HK-2 (cell line): ENCODE measurements at regions not wholly inside any gene's neighbourhood (a gene's known extent, or its start where the extent isn't known, plus 50 kb on each side); places are given as distances from the start of the nearest gene placed in this dataset.
"Not testable (repeated sequence)": the region's sequence is repeated elsewhere in the genome, so short reads cannot be mapped to it uniquely, and the experiment has no call there.

ENCODE experiments used
- DNase-seq: peaks from one replicate; pipeline ENCODE4 v3.0.0-alpha.2; 2018; ENCODE audit not compliant: unreplicated experiment

- not testable (repeated sequence) for DNase-seq
These were observed 111.4 kb downstream of the CCDC74A start for GRCh38 chr2:131639001-131639620.

DNA sequence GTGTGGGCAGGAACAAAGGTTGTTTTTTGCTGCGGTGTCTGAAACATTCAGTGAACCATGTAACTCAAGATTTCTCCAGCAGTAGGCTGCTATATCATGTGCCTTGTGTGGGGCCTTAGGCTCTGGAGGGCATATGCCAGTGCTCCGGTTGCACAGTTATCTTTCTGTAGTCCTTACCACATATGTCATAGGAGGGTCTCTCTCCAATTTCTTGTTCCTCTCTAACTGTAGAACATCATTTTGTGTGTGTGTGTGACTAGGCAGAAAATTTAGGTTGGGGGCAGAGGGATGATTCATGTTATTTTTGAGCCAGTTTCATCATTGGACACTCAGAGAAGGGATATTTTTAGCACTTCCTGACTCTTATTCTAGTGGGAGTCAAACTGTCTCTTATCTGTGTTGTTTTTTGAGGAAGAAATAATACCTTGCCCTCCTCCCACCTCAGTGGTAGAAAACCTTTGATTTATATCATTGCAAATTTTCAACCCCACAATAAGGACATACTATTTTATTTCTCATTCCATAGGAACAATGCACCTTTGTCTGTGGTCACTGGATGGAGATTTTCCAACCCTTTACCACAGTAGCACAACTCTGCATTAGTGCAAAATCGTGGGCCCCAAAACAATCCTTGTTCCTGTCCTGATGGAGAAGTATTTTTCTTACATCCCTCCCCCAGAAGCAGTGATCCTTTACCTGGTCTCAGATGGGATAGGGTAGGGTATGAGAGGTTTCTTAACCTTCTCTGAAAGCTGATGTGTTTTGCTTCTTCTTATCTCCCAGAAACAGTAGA, 113.9 kb downstream of the CCDC74A start:
- no peak for DNase-seq

GRCh38 chr2:131643180-131643579, 115.5 kb downstream of the CCDC74A start:
- not testable (repeated sequence) for DNase-seq

DNA sequence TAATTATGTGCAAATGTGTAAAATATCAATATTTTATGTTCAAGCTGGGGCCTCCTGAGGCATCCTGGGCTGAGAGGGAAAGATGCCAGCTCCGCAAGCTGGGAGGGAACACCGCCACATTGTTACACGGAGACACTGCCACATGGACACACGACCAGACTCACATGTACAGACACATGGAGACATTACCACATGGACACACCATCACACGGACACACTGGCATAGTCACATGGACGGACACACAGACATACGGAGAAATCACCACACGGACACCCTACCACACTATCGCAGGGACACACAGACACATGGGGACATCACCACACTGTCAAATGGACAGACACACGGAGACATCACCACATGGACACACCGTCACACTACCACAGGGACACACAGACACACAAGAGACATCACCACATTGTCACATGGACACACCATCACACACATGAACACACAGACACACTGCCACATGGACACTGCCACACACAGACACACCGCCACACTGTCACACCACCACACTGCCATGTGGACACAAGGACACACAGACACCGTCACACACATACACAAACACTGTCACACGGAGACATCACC, 117.6 kb downstream of the CCDC74A start:
- DNase-seq: no peak

DNA sequence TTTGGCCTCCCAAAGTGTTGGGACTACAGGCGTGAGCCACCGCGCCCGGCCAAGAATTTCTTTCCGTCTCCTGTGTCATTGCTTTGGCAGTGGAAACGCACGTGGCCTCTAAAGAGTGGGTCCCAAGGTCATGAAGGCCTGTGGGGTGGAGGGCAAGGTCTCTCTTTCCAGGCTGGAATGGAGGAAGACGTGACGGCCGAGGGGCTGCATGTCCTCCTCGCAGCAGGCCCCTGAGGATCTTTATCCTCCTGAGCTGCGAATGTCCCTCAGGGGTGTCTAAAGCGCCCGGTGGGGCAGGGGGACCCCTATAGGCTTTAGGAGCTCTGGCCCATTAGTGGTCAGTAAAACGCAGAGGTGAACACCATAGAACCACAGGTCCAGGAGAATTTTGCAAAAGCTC, 118.5 kb downstream of the CCDC74A start:
- not testable (repeated sequence) for DNase-seq

DNA sequence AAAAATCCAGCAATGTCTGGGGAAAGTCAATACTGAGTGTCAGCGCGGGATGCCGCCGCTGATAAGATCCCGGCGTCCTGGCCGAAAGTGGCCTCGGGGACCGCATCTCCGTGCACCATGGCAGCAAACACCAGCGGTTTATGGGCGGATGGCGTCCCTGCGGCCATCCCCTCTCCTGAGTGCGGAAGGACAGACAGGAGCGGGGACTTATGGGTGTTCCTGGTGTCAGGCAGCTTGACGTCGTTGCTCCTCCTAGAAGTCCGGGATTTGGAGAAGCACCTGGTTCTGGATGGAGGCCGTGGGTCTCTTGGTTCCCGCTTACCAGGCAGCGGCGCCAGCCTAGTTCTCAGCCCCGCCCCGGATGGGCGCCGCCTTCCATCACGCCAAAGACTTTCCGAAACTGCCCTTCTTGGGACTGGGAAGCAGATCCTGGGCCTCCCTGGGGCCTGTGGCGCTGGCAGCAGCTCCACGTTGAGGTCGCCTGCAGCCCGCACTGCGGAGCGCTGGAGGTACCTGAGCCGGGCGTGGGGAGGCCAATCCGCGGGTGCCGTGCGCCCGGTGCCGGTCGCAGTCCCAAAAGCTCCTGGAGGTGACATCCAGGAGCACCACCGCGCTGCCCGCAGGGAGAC, 119.1 kb downstream of the CCDC74A start:
- DNase-seq: no peak

DNA sequence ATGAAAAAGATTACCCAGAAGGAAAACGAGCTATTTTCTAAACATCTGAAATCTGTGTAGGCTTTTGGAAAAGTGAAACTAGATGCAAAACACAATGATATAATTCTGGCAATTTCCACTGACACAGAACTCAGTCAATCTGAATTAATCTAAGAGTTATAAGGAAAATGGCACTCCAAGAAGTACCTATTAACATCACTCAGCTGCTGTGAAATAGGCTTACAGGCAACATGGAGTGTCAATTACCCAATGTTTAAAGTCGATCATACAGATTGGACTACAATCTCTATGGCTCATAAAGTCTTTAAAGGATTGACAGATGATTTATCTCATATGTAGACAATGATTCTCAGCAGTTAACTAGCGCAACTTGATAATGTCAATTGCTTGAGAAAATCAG, 120.9 kb downstream of the CCDC74A start:
- DNase-seq: not testable (repeated sequence)

GRCh38 chr2:131652246-131652645, 124.6 kb downstream of the CCDC74A start:
- not testable (repeated sequence) for DNase-seq

DNA sequence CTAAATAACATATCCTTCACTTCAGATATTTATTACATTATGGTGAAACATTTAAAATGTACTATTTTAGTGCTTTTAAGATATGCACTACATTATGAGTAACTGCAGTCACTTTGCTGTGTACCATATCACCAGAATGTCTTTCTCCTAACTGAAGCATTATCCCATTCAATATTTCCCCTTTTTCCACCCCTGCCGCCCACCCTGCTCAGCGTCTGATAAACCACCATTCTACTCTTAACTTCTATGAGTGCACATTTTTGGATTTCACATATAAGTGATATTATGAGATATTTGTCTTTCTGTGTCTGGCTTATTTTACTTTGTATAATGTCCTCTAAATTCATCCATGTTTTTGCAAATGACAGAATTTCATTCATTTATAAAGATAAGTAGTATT, 126.4 kb downstream of the CCDC74A start:
- not testable (repeated sequence) for DNase-seq

DNA sequence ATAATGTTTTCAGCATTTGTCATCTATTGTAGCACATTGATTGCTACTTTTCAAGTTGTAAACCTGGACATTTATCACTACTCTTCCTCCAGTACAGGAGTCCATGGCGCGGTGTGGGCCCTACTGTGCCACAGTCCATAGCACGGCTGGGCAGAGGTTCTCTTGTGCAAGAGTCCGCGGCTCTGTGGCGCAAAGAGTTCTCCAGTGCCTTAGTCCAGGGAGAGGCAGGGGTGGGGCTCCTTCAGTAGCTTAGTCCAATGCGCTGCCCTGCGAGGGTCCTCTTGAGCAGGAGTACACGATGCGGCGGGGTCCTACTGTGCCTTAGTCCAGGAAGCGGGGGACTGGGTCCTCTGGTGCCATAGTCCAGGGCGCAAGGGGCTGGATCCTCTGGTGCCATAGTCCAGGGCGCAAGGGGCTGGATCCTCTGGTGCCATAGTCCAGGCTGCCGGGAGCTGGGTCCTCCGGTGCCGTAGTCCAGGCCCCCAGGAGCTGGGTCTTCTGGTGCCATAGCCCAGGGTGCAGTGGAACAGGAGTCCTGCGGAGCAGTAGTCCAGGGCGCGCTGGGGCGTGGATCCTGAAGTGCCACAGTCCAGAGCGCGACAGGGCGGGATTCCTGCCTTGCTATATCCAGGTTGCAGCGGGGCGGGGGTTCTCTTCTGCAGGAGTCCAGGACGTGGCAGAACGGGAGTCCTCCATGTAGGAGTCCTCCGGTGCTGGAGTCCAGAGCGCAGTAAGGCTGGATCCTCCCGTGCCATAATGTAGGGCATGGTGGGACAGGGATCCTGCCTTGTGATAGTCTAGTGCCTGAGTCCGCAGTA, 129.3 kb downstream of the CCDC74A start:
- DNase-seq: no peak

DNA sequence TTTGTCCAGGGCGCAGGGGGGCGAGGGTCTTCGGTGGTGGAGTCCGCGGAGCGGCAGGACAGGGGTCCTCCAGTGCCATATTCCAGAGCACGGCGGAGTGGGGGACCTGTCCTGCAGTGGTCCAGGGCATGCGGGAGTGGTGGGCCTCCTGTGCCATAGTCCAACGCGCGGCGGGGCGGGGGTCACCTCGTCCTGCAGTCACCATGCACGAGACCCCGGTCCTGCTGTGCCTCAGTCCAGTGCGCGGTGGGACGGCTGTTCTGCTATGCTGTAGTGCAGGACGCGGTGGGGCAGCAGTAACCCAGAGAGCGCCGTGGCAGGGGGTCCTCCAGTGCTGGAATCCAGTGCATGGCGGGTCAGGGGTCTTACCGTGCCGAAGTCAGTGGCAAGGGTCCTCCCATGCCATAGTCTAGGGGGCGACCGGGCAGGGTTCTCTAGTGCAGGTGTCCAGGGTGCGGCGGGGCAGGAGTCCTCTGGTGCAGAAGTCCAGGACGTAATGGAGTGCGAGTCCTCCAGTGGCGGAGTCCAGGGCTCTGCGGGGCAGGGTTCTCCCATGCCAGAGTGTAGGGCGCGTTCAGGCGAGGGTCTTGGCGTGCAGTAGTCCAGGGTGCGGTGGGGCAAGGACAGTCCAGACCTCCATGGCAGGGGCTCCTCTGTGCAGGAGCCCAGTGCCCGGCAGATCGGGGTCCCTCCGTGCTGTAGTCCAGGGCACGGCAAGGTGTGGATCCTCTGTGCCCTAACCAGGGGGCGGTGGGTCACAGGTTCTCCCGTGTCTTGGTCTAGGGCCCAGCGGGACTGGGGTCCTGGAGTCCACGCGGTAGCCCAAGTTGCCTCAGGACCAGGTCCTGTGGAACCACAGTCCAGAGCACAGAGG, 130.4 kb downstream of the CCDC74A start:
- DNase-seq: no peak

- DNase-seq: no peak
These were observed 131.1 kb downstream of the CCDC74A start for GRCh38 chr2:131658769-131659131.

DNA sequence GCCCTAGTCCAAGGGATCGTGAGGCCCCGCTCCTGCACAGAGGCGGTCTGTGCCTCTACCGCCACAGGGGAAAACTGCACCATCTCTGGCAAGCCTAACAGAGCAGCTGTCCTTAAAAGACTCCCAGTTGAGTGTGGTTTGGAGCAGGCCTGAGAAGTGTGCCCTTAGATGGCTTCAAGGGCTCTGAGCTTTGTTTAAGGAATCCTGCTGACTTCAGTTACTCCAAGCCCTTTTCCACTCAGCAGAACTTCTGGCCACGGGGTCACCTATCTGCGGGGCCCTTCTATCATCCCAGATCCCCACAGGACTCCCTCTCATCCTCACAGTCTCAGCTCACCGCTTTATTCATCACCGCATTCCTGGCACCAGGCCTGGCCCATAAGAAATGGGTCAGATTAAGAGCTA, 131.5 kb downstream of the CCDC74A start:
- DNase-seq: no peak

GRCh38 chr2:131661101-131661782, 133.6 kb downstream of the CCDC74A start:
- not testable (repeated sequence) for DNase-seq

DNA sequence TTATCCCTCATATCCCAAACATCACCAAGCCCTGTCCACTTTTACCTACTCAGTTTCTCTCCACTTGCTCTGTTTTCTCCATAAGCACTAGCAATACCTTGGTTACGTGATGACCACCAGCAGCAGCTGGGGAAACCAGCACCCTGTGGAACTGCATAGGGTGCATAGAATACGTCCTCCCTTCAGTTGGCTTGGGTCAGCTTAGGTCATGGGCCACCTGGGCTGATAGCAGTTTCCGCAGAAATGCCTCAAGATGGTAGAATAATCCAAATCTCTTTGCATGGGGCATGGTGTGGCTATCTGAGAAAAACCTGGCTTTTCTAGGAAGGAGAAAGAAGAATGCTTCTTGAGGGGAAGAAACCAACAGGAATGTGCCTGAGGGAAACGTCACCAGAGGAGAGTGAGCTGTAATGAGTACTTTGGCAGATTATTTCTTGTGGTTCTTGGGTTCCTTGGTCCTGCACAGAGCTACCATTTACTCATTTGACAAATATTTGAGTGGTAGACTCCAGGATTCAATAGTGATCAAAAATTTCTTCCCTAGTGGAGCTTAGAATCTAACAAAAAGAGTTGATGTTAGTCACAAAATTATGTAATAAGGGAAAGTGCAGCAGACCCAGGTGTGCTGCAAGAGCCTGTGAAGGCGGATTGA, 134.3 kb downstream of the CCDC74A start:
- not testable (repeated sequence) for DNase-seq

DNA sequence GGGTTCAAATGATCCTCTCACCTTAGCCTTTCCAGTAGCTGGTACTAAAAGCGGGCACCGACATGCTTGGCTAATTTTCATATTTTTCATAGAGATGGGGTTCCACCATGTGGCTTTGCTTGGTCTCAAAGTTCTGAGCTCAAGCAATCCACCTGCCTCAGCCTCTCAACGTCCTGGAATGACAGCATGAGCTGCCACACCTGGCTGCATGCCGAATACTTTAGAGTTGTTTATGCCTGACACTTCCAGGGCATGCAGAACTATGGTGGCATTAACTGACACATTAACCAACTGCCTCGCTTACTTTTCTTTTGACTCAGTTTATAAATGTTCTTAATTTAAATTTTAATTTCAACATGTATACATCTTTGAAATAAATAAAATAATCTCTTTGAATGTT, 135.8 kb downstream of the CCDC74A start:
- DNase-seq: not testable (repeated sequence)

GRCh38 chr2:131665716-131666115, 138.0 kb downstream of the CCDC74A start:
- not testable (repeated sequence) for DNase-seq

DNA sequence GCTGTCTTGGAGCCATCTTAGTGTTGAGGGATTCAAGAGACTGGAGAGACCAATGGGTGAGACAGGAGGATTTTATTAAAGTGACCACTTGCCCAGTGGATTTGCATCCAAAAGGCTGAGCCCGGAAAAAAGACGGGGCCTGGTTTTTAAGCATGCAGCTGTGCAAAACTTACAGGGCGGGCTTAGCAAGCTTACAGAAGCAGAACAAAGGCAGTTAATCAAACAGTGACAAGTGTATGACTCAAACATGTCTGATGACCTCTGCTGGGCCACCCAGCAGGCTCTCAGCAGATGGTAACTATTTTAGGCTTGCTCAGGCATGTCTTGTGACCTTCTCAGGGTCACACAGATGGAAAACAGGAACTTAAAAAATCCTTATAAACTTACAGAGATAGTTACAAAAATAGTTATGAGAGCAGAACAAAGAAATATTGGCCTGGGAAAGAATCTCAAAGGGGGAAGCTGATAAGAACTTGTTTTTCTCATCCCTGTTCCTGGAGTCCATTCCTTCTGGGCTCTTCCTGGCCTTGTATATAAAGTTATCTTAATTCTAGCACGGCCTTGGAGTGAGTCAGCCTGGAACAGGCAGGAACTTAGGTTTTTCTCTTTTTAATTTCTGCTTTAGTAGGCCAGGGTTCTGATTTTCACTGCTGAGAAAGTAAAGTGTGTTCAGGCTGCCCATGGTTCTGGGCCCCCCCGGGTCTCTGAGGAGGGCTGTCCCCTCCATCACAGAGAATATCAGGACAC, 141.3 kb downstream of the CCDC74A start:
- peak; percentile 55 for DNase-seq
